ENCODE measurements at regions not wholly inside any gene's neighbourhood (a gene's known extent, or its start where the extent isn't known, plus 50 kb on each side); places are given as distances from the start of the nearest gene placed in this dataset.
"Not testable (repeated sequence)": the region's sequence is repeated elsewhere in the genome, so short reads cannot be mapped to it uniquely, and the experiment has no call there.

- no peak for DNase-seq (ENCODE audit: low spot score)
These were observed 213.5 kb upstream of the IRF2BP2 start for GRCh38 chr1:234823191-234824176.

GRCh38 chr1:234821840-234822239 is 211.9 kb upstream of the IRF2BP2 start:
- no peak for DNase-seq (ENCODE audit: low spot score)

DNA sequence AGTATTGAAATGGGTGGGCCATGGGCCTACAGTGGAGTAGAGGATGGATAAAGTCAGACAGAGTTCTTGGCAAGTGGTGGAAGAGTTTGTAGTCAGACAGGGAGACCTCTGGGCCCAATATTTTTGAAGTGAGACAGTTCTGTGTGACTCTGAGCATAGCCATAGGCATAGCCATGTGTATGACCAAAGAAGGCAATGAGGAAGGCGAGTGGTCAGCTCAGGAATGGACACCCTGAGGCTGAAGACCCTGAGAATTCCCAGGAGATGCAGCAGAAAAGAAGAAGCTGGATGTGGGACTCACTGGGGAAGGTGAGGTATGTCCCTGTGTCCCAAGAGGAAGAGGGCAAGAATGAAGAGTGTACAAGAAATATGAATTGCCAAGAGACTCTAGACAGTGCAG is 210.6 kb upstream of the IRF2BP2 start:
- DNase-seq (ENCODE audit: low spot score), result no peak

- DNase-seq (ENCODE audit: low spot score), result not testable (repeated sequence)
These were observed 209.9 kb upstream of the IRF2BP2 start for GRCh38 chr1:234819845-234820244.

DNA sequence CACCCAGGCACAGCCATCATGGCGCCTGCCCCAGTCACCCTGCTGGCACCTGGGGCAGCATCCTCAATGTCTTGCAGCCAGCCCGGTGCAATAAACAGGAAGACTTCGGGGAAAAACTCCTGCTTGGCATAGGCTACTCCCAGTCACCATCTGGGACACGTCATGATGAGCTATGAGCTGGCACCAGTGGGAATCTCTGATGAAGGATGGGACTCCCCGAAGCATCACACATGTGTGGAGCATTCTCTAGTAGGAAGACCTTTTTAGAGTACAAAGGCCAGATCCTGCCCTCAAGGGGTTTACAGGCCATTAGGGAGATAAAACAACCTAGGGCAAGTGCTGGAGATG is 208.0 kb upstream of the IRF2BP2 start:
- DNase-seq (ENCODE audit: low spot score), result not testable (repeated sequence)

- DNase-seq (ENCODE audit: low spot score), result not testable (repeated sequence)
These were observed 207.5 kb upstream of the IRF2BP2 start for GRCh38 chr1:234817313-234818039.

- not testable (repeated sequence) for DNase-seq (ENCODE audit: low spot score)
These were observed 206.9 kb upstream of the IRF2BP2 start for GRCh38 chr1:234816864-234817263.

DNA sequence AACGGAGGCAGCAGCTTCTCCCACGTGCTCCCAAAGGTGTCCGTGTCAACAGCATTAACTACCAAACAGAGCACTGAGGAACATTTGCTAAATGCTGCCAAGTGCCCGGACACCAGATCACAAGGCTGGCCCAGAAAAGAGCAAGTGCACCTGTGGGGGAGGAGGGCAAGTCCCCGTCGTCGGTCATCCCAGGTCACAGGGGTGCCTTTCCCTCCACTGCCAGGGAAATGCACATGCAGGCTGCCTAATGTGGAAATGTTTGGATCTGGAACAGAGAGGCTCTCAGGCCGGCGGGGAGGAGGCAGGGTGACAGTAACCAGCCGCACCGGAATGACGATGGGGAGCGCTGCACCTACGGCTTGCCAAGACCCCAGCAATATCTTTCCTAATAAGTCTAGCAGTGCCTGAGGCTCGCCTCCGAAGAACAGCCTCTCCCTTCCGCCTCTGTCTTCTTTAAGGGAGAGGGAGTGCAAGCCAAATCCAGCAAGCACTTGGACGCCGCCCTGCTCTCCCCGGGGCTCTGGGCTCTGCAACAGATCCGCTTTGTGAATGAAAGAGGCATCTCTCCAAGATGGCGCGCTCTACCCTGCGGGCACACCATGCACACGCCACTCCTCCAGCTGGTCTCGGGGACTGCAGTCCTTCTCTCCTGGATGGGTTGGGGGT is 206.3 kb upstream of the IRF2BP2 start:
- not testable (repeated sequence) for DNase-seq (ENCODE audit: low spot score)

- not testable (repeated sequence) for DNase-seq (ENCODE audit: low spot score)
These were observed 205.4 kb upstream of the IRF2BP2 start for GRCh38 chr1:234815295-234815815.

GRCh38 chr1:234814235-234814634 is 204.3 kb upstream of the IRF2BP2 start:
- not testable (repeated sequence) for DNase-seq (ENCODE audit: low spot score)

DNA sequence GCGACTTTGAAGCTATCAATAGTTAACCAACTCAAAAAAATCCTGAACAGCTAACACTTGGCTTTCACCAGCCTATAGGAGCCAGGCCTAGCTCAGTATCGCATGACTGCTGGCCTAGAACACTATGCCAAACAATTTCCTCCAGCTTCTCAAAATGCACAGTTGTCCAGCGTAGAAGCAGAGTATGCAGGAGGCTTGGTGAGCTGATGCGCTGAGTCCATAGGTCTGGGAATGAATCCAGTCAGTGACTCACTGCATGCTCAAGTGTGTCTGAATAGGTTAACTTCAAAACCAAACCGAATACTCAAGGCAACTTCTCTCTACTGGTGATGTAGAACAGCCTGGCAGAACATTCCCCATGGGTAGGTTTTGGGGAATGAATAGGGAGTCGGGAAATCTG is 201.8 kb upstream of the IRF2BP2 start:
- peak; percentile 97 for DNase-seq (ENCODE audit: low spot score)

- DNase-seq (ENCODE audit: low spot score), result not testable (repeated sequence)
These were observed 200.7 kb upstream of the IRF2BP2 start for GRCh38 chr1:234810726-234811125.

GRCh38 chr1:234809854-234810245 is 199.9 kb upstream of the IRF2BP2 start:
- not testable (repeated sequence) for DNase-seq (ENCODE audit: low spot score)

DNA sequence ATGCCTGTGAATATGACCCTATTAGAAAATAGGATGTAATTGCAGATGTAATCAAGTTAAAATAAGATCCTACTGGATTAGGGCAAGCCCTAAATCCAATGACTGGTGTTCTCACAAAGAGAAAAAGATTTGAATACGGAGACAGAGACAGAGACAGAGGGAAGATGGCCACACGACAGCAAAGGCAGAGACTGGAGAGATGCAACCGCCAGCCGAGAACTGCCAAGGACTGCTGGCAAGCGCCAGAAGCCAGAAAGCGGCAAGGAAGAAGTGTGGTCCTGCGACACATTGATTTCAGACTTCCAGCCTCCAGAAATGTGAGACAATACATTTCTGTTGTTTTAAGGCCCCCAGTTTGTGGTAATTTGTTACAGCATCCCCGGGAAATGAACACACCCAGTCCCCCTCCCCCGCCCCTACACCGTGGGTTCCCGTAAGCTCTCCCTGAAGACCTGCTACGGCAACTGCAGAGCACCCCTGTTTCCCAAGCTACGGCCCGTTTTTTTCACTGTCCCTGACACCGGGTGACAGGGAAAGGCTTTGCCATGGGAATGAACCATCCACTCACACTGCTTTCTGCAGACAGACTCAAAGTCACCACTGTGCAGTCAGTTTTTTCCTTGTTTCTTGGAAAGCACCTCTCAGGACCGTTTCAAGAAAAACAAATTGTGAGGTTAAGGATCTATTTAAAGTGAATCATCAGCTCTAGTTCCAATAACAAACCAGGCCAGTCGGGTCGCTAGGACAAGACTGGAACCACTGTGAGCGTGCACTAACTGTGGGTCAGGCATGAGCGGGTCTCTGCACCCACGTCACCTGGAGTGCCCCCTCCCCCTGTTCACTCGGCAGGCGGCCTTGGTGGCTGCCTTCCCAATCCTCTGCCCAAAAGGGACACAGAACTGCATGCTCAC is 199.2 kb upstream of the IRF2BP2 start:
- peak; percentile 60 for DNase-seq (ENCODE audit: low spot score)

GRCh38 chr1:234808459-234808858 is 198.5 kb upstream of the IRF2BP2 start:
- not testable (repeated sequence) for DNase-seq (ENCODE audit: low spot score)

DNA sequence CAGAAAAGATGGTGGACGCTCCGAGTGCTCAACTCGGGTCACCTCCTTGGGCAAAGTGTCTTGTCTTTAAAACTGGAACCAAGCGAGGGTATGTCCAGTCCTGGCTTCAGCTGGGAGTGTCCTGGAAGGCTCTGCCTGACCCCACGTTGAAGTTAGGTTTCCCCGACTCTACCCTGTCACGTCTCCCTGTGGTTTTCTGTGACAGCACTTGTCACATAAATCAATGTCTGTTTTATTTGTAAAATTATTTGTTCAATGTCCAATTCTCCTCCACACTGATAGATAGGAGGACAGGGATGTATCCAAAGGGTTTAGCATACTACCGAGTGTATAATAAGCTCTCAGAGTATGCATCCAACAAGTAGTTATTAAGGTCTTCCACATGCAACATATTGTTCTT is 197.7 kb upstream of the IRF2BP2 start:
- not testable (repeated sequence) for DNase-seq (ENCODE audit: low spot score)

GRCh38 chr1:234802586-234802985 is 192.6 kb upstream of the IRF2BP2 start:
- DNase-seq (ENCODE audit: low spot score), result not testable (repeated sequence)

- DNase-seq (ENCODE audit: low spot score), result not testable (repeated sequence)
These were observed 191.7 kb upstream of the IRF2BP2 start for GRCh38 chr1:234801636-234802035.

DNA sequence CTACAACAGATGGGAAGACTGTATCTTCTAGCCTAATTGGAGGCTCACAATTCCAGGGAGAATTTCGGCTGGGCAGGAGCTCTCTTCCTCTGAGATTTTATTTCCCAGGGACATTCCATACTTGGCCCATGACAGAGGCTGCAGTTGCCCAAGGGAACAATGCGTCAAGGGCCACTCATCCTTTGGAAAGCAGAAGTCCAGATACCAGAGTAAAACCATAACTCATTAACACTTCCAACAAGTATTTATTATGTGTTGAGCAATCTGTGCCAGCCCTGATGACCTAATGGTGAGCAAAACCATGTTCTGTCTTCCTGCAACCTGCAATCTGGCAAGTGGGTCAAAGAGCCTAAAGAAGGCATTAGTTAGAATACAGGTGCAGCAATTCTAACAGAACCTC is 191.2 kb upstream of the IRF2BP2 start:
- not testable (repeated sequence) for DNase-seq (ENCODE audit: low spot score)

DNA sequence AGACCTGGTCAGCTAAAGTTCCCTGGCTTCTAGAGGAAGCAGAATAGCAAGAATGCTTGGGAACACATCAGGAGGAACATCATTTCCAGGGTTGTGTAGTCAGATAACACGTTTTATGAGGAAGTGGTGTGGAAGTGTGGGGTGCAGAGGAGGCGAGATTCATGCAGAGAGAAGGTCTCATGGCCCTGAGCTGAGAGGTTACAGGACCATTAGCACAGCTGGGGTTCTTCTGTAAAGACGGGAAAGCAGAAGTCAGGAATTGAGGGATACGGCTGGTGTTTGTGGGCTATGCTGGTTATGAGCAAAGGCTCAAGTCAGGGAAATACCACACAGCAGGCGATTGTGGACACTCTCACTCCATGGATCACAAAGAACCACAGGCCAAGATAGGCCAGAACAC is 190.6 kb upstream of the IRF2BP2 start:
- DNase-seq (ENCODE audit: low spot score), result not testable (repeated sequence)

All from A172 (cell line).